ENCODE measurements at regions not wholly inside any gene's neighbourhood (a gene's known extent, or its start where the extent isn't known, plus 50 kb on each side); places are given as distances from the start of the nearest gene placed in this dataset.

DNA sequence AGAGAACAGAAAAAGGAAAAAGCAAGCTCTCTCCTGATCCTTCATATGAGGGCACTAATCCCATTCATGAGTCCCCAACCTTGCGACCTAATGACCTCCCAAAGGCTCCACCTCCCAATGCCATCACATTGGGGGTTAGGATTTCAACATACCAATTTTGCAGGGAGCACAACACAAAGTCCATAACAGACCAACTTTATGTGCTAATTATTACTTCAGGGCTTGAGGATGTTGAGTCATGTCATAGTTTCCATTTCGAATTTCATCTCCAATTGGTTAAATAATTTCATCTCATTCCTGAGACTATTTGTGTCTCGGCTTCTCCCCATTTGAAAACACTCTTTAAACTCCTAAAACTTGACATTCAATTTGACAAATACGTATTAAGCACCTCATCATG, 69.9 kb upstream of the KLF7 start:
- TF ChIP-seq, protein P1, sequence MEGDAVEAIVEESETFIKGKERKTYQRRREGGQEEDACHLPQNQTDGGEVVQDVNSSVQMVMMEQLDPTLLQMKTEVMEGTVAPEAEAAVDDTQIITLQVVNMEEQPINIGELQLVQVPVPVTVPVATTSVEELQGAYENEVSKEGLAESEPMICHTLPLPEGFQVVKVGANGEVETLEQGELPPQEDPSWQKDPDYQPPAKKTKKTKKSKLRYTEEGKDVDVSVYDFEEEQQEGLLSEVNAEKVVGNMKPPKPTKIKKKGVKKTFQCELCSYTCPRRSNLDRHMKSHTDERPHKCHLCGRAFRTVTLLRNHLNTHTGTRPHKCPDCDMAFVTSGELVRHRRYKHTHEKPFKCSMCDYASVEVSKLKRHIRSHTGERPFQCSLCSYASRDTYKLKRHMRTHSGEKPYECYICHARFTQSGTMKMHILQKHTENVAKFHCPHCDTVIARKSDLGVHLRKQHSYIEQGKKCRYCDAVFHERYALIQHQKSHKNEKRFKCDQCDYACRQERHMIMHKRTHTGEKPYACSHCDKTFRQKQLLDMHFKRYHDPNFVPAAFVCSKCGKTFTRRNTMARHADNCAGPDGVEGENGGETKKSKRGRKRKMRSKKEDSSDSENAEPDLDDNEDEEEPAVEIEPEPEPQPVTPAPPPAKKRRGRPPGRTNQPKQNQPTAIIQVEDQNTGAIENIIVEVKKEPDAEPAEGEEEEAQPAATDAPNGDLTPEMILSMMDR (IDR thresholded peaks at IDR 0.05; ENCODE audit: poor library complexity, severe bottlenecking) = no peak
- TF ChIP-seq MXI1 (conservative IDR thresholded peaks at IDR 0.05; ENCODE audit: poor library complexity, severe bottlenecking) (no peak), POLR2AphosphoS5 (IDR thresholded peaks at IDR 0.05) (no peak), TAF1 (IDR thresholded peaks at IDR 0.05; ENCODE audit: low read depth) (no peak), EP300 (conservative IDR thresholded peaks at IDR 0.05; ENCODE audit: poor library complexity, severe bottlenecking) (no peak)
- TF ChIP-seq, protein P2, sequence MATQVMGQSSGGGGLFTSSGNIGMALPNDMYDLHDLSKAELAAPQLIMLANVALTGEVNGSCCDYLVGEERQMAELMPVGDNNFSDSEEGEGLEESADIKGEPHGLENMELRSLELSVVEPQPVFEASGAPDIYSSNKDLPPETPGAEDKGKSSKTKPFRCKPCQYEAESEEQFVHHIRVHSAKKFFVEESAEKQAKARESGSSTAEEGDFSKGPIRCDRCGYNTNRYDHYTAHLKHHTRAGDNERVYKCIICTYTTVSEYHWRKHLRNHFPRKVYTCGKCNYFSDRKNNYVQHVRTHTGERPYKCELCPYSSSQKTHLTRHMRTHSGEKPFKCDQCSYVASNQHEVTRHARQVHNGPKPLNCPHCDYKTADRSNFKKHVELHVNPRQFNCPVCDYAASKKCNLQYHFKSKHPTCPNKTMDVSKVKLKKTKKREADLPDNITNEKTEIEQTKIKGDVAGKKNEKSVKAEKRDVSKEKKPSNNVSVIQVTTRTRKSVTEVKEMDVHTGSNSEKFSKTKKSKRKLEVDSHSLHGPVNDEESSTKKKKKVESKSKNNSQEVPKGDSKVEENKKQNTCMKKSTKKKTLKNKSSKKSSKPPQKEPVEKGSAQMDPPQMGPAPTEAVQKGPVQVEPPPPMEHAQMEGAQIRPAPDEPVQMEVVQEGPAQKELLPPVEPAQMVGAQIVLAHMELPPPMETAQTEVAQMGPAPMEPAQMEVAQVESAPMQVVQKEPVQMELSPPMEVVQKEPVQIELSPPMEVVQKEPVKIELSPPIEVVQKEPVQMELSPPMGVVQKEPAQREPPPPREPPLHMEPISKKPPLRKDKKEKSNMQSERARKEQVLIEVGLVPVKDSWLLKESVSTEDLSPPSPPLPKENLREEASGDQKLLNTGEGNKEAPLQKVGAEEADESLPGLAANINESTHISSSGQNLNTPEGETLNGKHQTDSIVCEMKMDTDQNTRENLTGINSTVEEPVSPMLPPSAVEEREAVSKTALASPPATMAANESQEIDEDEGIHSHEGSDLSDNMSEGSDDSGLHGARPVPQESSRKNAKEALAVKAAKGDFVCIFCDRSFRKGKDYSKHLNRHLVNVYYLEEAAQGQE (IDR thresholded peaks at IDR 0.05; ENCODE audit: borderline replicate concordance) = no peak
